GDM1 (cell line): ENCODE measurements at regions not wholly inside any gene's neighbourhood (a gene's known extent, or its start where the extent isn't known, plus 50 kb on each side); places are given as distances from the start of the nearest gene placed in this dataset.
"Not testable (repeated sequence)": the region's sequence is repeated elsewhere in the genome, so short reads cannot be mapped to it uniquely, and the experiment has no call there.

Experiments used
- DNase-seq: peaks from one replicate; lab custom pipeline; 2025; lab: John Stamatoyannopoulos, UW

GRCh38 chr2:111668274-111668616 is 215.7 kb downstream of the ANAPC1 start:
- DNase-seq, result no peak

GRCh38 chr2:111668741-111669140 is 215.3 kb downstream of the ANAPC1 start:
- DNase-seq, result no peak

GRCh38 chr2:111669928-111670695 is 213.9 kb downstream of the ANAPC1 start:
- DNase-seq, result no peak

- DNase-seq, result no peak
These were observed 213.2 kb downstream of the ANAPC1 start for GRCh38 chr2:111670776-111671175.

- no peak for DNase-seq
These were observed 212.4 kb downstream of the ANAPC1 start for GRCh38 chr2:111671426-111672150.

- DNase-seq, result not testable (repeated sequence)
These were observed 211.4 kb downstream of the ANAPC1 start for GRCh38 chr2:111672641-111673040.

- no peak for DNase-seq
These were observed 210.5 kb downstream of the ANAPC1 start for GRCh38 chr2:111673526-111673925.

- peak; percentile 13 for DNase-seq
These were observed 208.4 kb downstream of the ANAPC1 start for GRCh38 chr2:111675419-111676194.

- DNase-seq, result no peak
These were observed 207.6 kb downstream of the ANAPC1 start for GRCh38 chr2:111676291-111676822.

GRCh38 chr2:111678161-111678560 is 205.8 kb downstream of the ANAPC1 start:
- no peak for DNase-seq

GRCh38 chr2:111678651-111679050 is 205.3 kb downstream of the ANAPC1 start:
- DNase-seq, result no peak

- DNase-seq, result no peak
These were observed 204.8 kb downstream of the ANAPC1 start for GRCh38 chr2:111679202-111679601.

- no peak for DNase-seq
These were observed 199.4 kb downstream of the ANAPC1 start for GRCh38 chr2:111684611-111685010.

GRCh38 chr2:111685342-111685741 is 198.7 kb downstream of the ANAPC1 start:
- no peak for DNase-seq

- DNase-seq, result no peak
These were observed 197.0 kb downstream of the ANAPC1 start for GRCh38 chr2:111686994-111687393.

GRCh38 chr2:111687911-111688310 is 196.1 kb downstream of the ANAPC1 start:
- DNase-seq, result no peak

GRCh38 chr2:111688482-111688881 is 195.5 kb downstream of the ANAPC1 start:
- DNase-seq, result no peak

- DNase-seq, result no peak
These were observed 194.8 kb downstream of the ANAPC1 start for GRCh38 chr2:111689174-111689573.

GRCh38 chr2:111689941-111690340 is 194.1 kb downstream of the ANAPC1 start:
- no peak for DNase-seq

- no peak for DNase-seq
These were observed 192.7 kb downstream of the ANAPC1 start for GRCh38 chr2:111691164-111691875.

GRCh38 chr2:111692311-111692710 is 191.7 kb downstream of the ANAPC1 start:
- no peak for DNase-seq

- no peak for DNase-seq
These were observed 189.3 kb downstream of the ANAPC1 start for GRCh38 chr2:111694700-111695101.
